HL-60 (cell line): ENCODE measurements at regions not wholly inside any gene's neighbourhood (a gene's known extent, or its start where the extent isn't known, plus 50 kb on each side); places are given as distances from the start of the nearest gene placed in this dataset.

Experiments
- DNase-seq, 2 experiments: peaks; one replicate each; pipeline ENCODE4 v3.0.0-alpha.2; 2010 to 2020; ENCODE audit warnings: low read depth in 1 of 2, low spot score in 1 of 2
- H3K27ac ChIP-seq: fragments of 250-450 bp; sonication (Bioruptor Pico); replicated peaks from 2 replicates; pipeline ENCODE4 v1.5.1; 2020; ENCODE audit warnings: mild to moderate bottlenecking, moderate library complexity
- H3K27me3 ChIP-seq: fragments of 250-450 bp; sonication (Bioruptor Pico); 2 replicates; pipeline ENCODE4 v1.5.1; 2021; ENCODE audit warnings: mild to moderate bottlenecking, moderate library complexity; ENCODE audit not compliant: insufficient read depth, poor library complexity, severe bottlenecking
- H3K4me3 ChIP-seq: replicated peaks from 2 replicates; pipeline ENCODE4 v1.5.1; 2011; ENCODE audit warnings: mild to moderate bottlenecking, control low read depth, low read length; ENCODE audit not compliant: insufficient read depth
- GABPA ChIP-seq: IDR thresholded peaks from 2 replicates; pipeline ENCODE4 v1.6.1; 2012; ENCODE audit warnings: low read depth
- POLR2AphosphoS5 ChIP-seq: IDR thresholded peaks from 2 replicates; pipeline ENCODE4 v1.6.1; 2012; ENCODE audit warnings: low read depth
- SPI1 ChIP-seq: IDR thresholded peaks from 2 replicates; pipeline ENCODE4 v1.6.1; 2012; ENCODE audit warnings: low read depth, mild to moderate bottlenecking, borderline replicate concordance
- TF ChIP-seq, protein P1 (sequence below): IDR thresholded peaks from one replicate; pipeline ENCODE4 v1.5.1; 2011; ENCODE audit warnings: low read length, control low read depth, inconsistent platforms; ENCODE audit not compliant: insufficient read depth
- TF ChIP-seq, protein P2 (sequence below): IDR thresholded peaks from 2 replicates; pipeline ENCODE4 v1.6.1; 2012; ENCODE audit warnings: low read depth; ENCODE audit not compliant: insufficient replicate concordance

DNA sequence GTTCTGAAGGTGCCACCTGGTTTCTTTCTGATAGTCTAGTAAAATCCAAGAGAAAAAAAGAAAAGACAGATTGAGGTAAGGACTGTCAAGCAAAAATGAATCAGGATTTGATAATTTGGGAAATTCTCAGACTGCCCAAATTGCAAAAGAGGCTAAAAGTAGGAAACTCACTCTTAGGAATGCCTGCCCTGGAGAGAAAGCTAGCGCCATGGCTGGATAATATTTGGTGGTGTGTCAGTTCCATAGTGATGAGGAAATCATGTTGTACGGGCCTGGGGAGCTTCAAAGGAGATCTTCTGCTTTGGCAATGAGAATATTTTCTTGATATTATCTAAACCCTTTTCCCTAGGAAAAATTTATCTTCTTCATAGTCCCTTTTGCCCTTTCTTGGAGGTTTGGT is 1008.1 kb upstream of the SLC10A2 start:
- TF ChIP-seq, protein P1, sequence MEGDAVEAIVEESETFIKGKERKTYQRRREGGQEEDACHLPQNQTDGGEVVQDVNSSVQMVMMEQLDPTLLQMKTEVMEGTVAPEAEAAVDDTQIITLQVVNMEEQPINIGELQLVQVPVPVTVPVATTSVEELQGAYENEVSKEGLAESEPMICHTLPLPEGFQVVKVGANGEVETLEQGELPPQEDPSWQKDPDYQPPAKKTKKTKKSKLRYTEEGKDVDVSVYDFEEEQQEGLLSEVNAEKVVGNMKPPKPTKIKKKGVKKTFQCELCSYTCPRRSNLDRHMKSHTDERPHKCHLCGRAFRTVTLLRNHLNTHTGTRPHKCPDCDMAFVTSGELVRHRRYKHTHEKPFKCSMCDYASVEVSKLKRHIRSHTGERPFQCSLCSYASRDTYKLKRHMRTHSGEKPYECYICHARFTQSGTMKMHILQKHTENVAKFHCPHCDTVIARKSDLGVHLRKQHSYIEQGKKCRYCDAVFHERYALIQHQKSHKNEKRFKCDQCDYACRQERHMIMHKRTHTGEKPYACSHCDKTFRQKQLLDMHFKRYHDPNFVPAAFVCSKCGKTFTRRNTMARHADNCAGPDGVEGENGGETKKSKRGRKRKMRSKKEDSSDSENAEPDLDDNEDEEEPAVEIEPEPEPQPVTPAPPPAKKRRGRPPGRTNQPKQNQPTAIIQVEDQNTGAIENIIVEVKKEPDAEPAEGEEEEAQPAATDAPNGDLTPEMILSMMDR = no peak
- TF ChIP-seq, protein P2, sequence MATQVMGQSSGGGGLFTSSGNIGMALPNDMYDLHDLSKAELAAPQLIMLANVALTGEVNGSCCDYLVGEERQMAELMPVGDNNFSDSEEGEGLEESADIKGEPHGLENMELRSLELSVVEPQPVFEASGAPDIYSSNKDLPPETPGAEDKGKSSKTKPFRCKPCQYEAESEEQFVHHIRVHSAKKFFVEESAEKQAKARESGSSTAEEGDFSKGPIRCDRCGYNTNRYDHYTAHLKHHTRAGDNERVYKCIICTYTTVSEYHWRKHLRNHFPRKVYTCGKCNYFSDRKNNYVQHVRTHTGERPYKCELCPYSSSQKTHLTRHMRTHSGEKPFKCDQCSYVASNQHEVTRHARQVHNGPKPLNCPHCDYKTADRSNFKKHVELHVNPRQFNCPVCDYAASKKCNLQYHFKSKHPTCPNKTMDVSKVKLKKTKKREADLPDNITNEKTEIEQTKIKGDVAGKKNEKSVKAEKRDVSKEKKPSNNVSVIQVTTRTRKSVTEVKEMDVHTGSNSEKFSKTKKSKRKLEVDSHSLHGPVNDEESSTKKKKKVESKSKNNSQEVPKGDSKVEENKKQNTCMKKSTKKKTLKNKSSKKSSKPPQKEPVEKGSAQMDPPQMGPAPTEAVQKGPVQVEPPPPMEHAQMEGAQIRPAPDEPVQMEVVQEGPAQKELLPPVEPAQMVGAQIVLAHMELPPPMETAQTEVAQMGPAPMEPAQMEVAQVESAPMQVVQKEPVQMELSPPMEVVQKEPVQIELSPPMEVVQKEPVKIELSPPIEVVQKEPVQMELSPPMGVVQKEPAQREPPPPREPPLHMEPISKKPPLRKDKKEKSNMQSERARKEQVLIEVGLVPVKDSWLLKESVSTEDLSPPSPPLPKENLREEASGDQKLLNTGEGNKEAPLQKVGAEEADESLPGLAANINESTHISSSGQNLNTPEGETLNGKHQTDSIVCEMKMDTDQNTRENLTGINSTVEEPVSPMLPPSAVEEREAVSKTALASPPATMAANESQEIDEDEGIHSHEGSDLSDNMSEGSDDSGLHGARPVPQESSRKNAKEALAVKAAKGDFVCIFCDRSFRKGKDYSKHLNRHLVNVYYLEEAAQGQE = no peak
- TF ChIP-seq POLR2AphosphoS5 (no peak), GABPA (no peak), SPI1 (no peak)
- Histone ChIP-seq H3K27me3 (no peaks in the 10 kb centered on the region), H3K27ac (no peak overlapping the region), H3K4me3 (no peak overlapping the region)
- DNase-seq = no peak

DNA sequence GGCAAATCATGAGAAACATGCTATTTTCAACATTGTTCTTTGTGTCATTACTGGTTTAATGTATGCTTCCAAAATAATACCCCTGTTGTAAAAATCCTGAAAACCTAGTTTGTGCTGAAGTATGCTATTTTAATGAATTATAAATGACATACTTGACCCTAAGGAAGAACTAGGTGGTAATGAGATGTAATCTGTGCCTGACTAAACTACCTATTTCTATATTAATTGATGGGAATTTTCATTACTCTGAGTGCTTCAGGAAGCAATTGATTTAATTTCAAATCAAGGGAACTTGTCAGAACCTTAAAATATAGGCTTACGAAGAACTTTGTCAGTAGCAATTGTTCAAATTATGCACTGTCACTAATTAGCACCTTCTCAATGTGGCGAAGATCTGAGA is 1005.6 kb upstream of the SLC10A2 start:
- TF ChIP-seq, protein P1 = no peak
- TF ChIP-seq POLR2AphosphoS5 (no peak), GABPA (no peak), SPI1 (no peak)
- TF ChIP-seq, protein P2 = no peak
- no peak for DNase-seq
- Histone ChIP-seq H3K4me3 (no peak overlapping the region), H3K27ac (no peak overlapping the region), H3K27me3 (no peaks in the 10 kb centered on the region)

DNA sequence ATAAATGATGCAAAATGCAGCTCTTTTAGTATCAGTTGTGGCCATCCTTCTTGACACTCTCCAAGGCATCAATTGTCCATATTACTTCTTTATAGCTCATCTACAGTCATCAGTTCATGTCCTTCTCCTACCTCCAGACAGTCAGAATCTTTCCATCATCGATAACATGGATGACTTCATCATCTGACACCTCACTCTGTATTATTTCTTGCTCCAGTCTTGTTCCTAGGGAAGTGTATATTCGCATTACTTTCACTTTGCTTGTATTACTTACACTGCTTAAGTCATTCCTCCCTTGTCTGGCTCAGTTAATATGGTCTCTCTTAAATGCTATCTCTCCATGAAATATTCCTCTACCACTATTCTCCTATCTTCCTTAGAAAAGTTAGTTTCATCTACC is 999.1 kb upstream of the SLC10A2 start:
- no peak overlapping the region for H3K27ac ChIP-seq
- no peak overlapping the region for H3K4me3 ChIP-seq
- TF ChIP-seq, protein P2 = no peak
- TF ChIP-seq POLR2AphosphoS5 (no peak), GABPA (no peak), SPI1 (no peak)
- TF ChIP-seq, protein P1 = no peak
- no peak for DNase-seq
- H3K27me3 ChIP-seq = no peaks in the 10 kb centered on the region
